Fibroblast of gingiva (primary cell): ENCODE measurements at regions not wholly inside any gene's neighbourhood (a gene's known extent, or its start where the extent isn't known, plus 50 kb on each side); places are given as distances from the start of the nearest gene placed in this dataset.
A peak's percentile ranks its signal among the peaks of the same experiment; 100 is the strongest.

Experiments used
- DNase-seq: peaks from one replicate; pipeline ENCODE4 v3.0.0-alpha.2; 2011; ENCODE audit warnings: low read depth

- DNase-seq, result no peak
Observed at GRCh38 chr6:23243854-23244253, 674.5 kb downstream of the HDGFL1 start.

GRCh38 chr6:23244300-23244699, 674.9 kb downstream of the HDGFL1 start:
- DNase-seq, result peak; percentile 63

GRCh38 chr6:23245572-23245971, 676.2 kb downstream of the HDGFL1 start:
- peak; percentile 49 for DNase-seq

GRCh38 chr6:23246896-23247295, 677.5 kb downstream of the HDGFL1 start:
- DNase-seq, result no peak

- no peak for DNase-seq
Observed at GRCh38 chr6:23250556-23250955, 681.2 kb downstream of the HDGFL1 start.

GRCh38 chr6:23262864-23263263, 693.5 kb downstream of the HDGFL1 start:
- no peak for DNase-seq

GRCh38 chr6:23265270-23265669, 695.9 kb downstream of the HDGFL1 start:
- DNase-seq, result no peak

GRCh38 chr6:23266536-23266935, 697.2 kb downstream of the HDGFL1 start:
- no peak for DNase-seq

- DNase-seq, result no peak
Observed at GRCh38 chr6:23267651-23268050, 698.3 kb downstream of the HDGFL1 start.

GRCh38 chr6:23268348-23268747, 699.0 kb downstream of the HDGFL1 start:
- no peak for DNase-seq

- DNase-seq, result peak; percentile 71
Observed at GRCh38 chr6:23269436-23269835, 700.1 kb downstream of the HDGFL1 start.

GRCh38 chr6:23272536-23272935, 703.2 kb downstream of the HDGFL1 start:
- DNase-seq, result no peak

GRCh38 chr6:23277521-23278179, 708.3 kb downstream of the HDGFL1 start:
- DNase-seq, result no peak

GRCh38 chr6:23278180-23278532, 708.8 kb downstream of the HDGFL1 start:
- no peak for DNase-seq

GRCh38 chr6:23280437-23280836, 711.1 kb downstream of the HDGFL1 start:
- DNase-seq, result peak; percentile 46

- peak; percentile 54 for DNase-seq
Observed at GRCh38 chr6:23282252-23283021, 713.1 kb downstream of the HDGFL1 start.

- no peak for DNase-seq
Observed at GRCh38 chr6:23293653-23294052, 724.3 kb downstream of the HDGFL1 start.

GRCh38 chr6:23301556-23301955, 732.2 kb downstream of the HDGFL1 start:
- no peak for DNase-seq

- no peak for DNase-seq
Observed at GRCh38 chr6:23302514-23302913, 733.1 kb downstream of the HDGFL1 start.

- DNase-seq, result no peak
Observed at GRCh38 chr6:23305325-23305943, 736.1 kb downstream of the HDGFL1 start.

- no peak for DNase-seq
Observed at GRCh38 chr6:23306251-23306950, 737.0 kb downstream of the HDGFL1 start.

- DNase-seq, result no peak
Observed at GRCh38 chr6:23307516-23307915, 738.1 kb downstream of the HDGFL1 start.

- DNase-seq, result no peak
Observed at GRCh38 chr6:23308166-23308565, 738.8 kb downstream of the HDGFL1 start.
